Activated naive CD8-positive, alpha-beta T cell treated with anti-CD3 and anti-CD28 coated beads, Interleukin-2, amount 50 U/mL, for 24 hours (primary cell): ENCODE measurements at regions not wholly inside any gene's neighbourhood (a gene's known extent, or its start where the extent isn't known, plus 50 kb on each side); places are given as distances from the start of the nearest gene placed in this dataset.

Experiments
- ATAC-seq: fragments of 150-1000 bp; cut with Tn5 transposase; one replicate; pipeline ENCODE4 v1.10.0; 2021
- DNase-seq: peaks from one replicate; pipeline ENCODE4 v3.0.0; 2021
- H3K27ac Mint-ChIP-seq: one replicate; pipeline ENCODE4 v1.8.0; 2021; ENCODE audit warnings: mild to moderate bottlenecking, mixed read lengths
- H3K27me3 Mint-ChIP-seq: one replicate; pipeline ENCODE4 v1.8.0; 2021; ENCODE audit warnings: mixed read lengths
- H3K36me3 Mint-ChIP-seq: one replicate; pipeline ENCODE4 v1.8.0; 2021; ENCODE audit warnings: low read depth, mixed read lengths
- H3K4me1 Mint-ChIP-seq: one replicate; pipeline ENCODE4 v1.8.0; 2021; ENCODE audit warnings: mixed read lengths
- H3K4me3 Mint-ChIP-seq: one replicate; pipeline ENCODE4 v1.8.0; 2021; ENCODE audit warnings: mild to moderate bottlenecking, moderate library complexity, mixed read lengths
- H3K9me3 Mint-ChIP-seq: one replicate; pipeline ENCODE4 v1.8.0; 2021; ENCODE audit warnings: mixed read lengths

DNA sequence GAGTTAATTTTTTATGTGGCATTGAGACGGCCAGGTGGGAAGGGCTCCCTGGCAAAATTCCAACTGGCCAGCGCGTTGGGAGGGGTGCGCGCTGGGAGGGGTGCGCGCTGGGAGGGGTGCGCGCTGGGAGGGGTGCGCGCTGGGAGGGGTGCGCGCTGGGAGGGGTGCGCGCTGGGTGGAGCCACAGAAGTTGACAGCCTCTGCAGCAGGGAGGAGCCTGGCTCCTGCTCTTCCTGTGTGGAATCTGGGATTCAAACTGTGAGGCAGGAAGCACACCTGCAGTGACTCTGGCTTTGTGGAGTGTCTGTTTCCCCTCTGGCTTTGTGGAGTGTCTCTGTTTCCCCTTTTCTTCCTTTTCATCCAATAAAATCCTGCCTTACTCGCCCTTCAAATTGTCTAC, 147.9 kb upstream of the CBLN2 start:
- H3K27me3 Mint-ChIP-seq = no peaks in the 10 kb centered on the region
- ATAC-seq = no peak
- no peak overlapping the region for H3K27ac Mint-ChIP-seq
- H3K36me3 Mint-ChIP-seq = no peaks in the 10 kb centered on the region
- H3K4me3 Mint-ChIP-seq = no peak overlapping the region
- no peak for DNase-seq
- H3K4me1 Mint-ChIP-seq = no peaks in the 10 kb centered on the region
- H3K9me3 Mint-ChIP-seq = no peaks in the 10 kb centered on the region

DNA sequence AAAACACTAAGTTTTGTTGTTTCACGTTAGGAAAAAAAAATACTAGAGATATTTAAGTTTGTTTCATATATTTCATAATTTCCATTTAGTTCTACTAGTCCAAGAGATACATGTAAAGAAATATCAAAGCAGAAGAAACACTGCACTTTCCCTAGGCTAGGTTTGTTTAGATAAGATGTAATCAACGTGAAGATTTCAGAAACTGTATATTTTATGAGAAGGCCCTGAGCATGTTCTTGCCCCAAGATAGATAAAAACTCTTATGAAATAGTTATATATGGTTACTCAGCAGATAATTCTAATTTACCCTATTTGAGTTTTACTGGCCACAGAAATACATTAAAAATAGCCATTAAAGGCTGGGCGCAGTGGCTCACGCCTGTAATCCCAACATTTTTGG, 143.6 kb upstream of the CBLN2 start:
- DNase-seq = no peak
- Mint-ChIP-seq H3K4me1 (no peaks in the 10 kb centered on the region), H3K9me3 (no peaks in the 10 kb centered on the region), H3K4me3 (no peak overlapping the region), H3K36me3 (no peaks in the 10 kb centered on the region), H3K27ac (no peak overlapping the region), H3K27me3 (no peaks in the 10 kb centered on the region)
- ATAC-seq = no peak

DNA sequence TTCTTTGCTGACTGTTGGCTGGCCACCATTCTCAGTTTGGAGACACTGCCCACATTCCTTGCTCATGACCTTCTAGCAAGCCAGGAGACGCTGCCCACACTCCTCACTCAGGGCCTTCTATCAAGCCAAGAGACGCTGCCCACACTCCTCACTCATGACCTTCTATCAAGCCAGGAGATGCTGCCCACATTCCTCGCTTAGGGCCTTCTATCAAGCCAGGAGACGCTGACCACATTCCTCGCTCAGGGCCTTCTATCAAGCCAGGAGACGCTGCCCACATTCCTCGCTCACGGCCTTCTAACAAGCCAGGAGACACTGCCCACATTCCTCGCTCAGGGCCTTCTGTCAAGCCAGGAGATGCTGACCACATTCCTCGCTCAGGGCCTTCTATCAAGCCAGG, 131.3 kb upstream of the CBLN2 start:
- Mint-ChIP-seq H3K36me3 (no peaks in the 10 kb centered on the region), H3K27ac (no peak overlapping the region), H3K4me1 (no peaks in the 10 kb centered on the region), H3K4me3 (no peak overlapping the region), H3K27me3 (peaks cover 3% of the 10 kb centered on the region), H3K9me3 (no peaks in the 10 kb centered on the region)
- ATAC-seq (no peak), DNase-seq (no peak)

DNA sequence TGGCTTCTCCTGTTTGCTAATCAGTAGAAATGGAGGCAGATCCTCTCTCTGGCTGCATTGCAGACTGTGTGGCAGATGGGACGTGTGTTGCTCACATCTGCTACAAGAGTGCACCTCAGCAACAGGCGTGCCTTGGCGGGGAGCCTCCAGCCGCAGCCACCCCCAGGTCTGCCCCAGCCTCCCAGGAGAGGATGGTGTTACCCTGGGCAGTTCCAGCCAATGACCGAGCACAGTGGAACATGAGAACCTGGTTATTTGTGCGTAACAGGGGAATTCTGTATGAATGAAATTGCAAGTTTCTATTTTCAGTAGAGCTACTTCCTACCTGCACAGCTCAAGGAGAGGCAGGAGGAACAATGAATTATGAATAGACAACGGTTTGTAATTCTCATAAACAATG, 130.6 kb upstream of the CBLN2 start:
- H3K27me3 Mint-ChIP-seq = peaks cover 3% of the 10 kb centered on the region
- no peak overlapping the region for H3K27ac Mint-ChIP-seq

DNA sequence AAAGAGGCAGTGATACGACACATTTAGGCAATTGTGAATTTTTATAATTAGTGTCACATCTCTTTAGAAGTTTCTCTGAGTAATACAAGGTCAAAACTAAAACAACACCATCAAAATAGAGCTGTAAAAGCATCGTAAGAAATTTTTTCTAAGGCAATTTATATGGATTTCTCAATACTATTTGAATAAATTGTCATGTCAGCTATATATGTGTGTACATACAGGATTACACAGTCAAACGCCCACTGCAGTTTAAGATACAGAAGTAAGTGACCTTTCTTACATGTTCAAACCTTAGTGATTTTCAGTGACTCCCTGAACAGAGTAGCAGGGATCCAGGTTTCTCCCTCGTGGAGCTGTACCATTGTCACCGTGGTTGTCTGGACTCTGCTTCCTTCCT, 129.1 kb upstream of the CBLN2 start:
- Mint-ChIP-seq H3K27me3 (peaks cover 3% of the 10 kb centered on the region), H3K36me3 (no peaks in the 10 kb centered on the region), H3K4me3 (no peak overlapping the region), H3K4me1 (no peaks in the 10 kb centered on the region), H3K27ac (no peak overlapping the region), H3K9me3 (no peaks in the 10 kb centered on the region)
- DNase-seq = no peak
- no peak for ATAC-seq

More for the DNA sequence above, 130.6 kb upstream of the CBLN2 start:
- ATAC-seq (no peak), DNase-seq (no peak)
- no peak overlapping the region for H3K4me3 Mint-ChIP-seq
- no peaks in the 10 kb centered on the region for H3K4me1 Mint-ChIP-seq
- H3K36me3 Mint-ChIP-seq = no peaks in the 10 kb centered on the region
- no peaks in the 10 kb centered on the region for H3K9me3 Mint-ChIP-seq

DNA sequence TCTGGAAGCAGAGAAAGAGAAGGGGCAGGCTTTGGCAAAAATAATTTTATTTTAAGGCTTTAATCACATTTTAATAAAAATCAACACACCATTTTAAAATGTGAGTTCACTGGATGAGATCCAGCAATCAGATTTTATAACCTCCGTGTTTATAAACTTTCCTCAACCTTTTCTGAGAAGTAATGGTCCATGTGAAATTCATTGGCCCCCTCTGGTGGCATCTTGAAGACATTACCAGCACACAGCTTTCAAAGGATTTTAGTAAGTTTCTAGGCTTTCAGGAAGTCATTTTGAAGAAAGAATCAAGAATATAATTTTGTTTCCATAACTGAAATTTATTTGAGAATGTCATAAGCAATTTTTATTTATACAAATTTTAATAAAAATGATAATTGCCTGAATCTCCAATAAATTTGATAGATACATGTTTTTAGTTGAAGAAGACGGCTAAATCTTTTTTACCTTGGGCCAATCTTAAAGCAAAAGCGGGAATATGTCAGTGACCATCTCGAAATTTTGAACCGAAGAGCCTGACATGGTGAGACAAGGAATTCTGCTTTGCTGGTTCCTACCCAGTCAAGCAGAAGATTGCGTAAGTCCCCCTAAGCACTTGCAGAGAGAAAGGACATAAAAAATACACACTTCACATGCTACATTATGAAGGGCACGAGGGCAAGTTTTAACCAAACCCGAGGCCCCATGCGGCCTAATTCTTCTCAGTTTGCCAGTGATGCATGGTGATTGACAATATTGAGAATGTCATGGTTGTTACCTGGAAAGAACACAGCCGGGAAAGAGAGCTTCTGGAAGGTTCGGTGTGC, 128.4 kb upstream of the CBLN2 start:
- Mint-ChIP-seq H3K27ac (no peak overlapping the region), H3K36me3 (no peaks in the 10 kb centered on the region), H3K4me1 (no peaks in the 10 kb centered on the region), H3K9me3 (no peaks in the 10 kb centered on the region), H3K4me3 (no peak overlapping the region), H3K27me3 (peaks cover 3% of the 10 kb centered on the region)
- DNase-seq = peak; percentile 4
- ATAC-seq = no peak

DNA sequence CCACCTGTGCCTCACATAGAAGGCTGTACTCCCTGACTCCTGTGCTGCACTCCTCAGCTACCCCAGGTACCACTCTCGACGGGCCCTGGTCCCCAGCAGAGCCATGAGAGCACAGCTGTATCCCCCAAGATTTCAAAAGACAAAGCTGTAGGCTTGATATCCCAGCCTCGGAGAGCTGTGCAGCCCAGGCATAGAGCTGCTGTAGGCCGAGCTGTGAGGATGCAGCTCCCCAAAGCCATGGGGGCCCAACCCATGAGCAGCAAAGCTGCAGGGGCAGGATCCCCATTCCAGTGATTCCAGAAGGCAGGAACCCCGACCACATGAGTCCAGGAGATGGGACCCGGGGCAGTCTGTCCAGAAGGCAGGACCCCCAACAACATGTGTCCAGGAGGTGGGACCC, 123.8 kb upstream of the CBLN2 start:
- no peaks in the 10 kb centered on the region for H3K27me3 Mint-ChIP-seq
- no peaks in the 10 kb centered on the region for H3K36me3 Mint-ChIP-seq
- H3K9me3 Mint-ChIP-seq = no peaks in the 10 kb centered on the region
- DNase-seq = no peak
- H3K4me1 Mint-ChIP-seq = no peaks in the 10 kb centered on the region
- no peak overlapping the region for H3K4me3 Mint-ChIP-seq
- no peak for ATAC-seq
- no peak overlapping the region for H3K27ac Mint-ChIP-seq

DNA sequence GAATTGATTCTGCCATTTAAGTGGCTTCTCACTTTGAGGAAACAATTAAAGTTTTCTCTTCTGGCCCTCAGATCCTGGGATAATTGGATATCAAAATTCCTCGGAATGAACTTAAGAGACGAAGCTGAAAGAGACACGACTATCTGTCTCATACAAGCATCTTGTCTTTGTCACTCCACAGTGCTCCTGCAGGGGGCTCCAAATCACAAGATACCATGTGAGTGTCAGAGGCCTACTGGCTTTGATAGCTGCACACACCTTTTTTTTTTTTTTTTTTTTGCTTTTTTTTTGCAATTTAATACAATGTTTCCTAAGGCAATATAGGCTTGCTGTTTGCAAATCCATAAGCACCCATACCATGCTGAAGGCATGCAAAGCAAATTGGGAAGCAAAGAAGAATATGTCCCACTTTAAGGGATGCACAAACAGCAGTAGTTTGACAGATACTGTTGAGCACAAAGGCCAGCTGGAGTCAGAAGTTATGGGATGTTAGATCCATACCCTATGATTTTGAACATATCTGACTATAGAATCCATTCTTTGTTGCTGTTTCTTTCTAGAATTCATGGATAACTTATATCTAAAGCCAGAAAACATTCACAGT, 109.0 kb upstream of the CBLN2 start:
- H3K36me3 Mint-ChIP-seq = no peaks in the 10 kb centered on the region
- no peaks in the 10 kb centered on the region for H3K4me1 Mint-ChIP-seq
- H3K9me3 Mint-ChIP-seq = no peaks in the 10 kb centered on the region
- H3K27ac Mint-ChIP-seq = no peak overlapping the region
- no peak for ATAC-seq
- peak; percentile 47 for DNase-seq
- no peaks in the 10 kb centered on the region for H3K27me3 Mint-ChIP-seq
- H3K4me3 Mint-ChIP-seq = no peak overlapping the region

DNA sequence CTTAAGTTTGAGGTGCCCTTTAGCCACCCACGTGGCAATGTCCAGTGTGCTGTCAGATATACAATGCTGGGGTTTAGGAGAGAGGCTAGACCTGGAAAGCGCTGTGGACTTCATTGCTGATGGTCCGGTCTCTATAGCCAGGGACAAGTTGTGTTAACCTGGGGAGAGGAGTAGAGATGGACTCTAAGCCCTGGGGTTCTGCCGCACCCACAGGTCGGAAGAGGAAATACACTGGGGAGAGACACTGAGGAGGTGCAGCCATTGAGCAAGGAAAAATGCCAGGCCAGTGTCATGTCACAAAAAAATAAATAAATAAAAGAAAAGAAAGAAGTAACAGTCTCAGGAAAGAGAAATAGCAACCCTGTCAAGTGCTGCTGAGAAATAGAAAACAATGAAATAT, 106.9 kb upstream of the CBLN2 start:
- ATAC-seq (no peak), DNase-seq (no peak)
- Mint-ChIP-seq H3K9me3 (no peaks in the 10 kb centered on the region), H3K27me3 (no peaks in the 10 kb centered on the region), H3K4me3 (no peak overlapping the region), H3K27ac (no peak overlapping the region), H3K4me1 (no peaks in the 10 kb centered on the region), H3K36me3 (no peaks in the 10 kb centered on the region)

DNA sequence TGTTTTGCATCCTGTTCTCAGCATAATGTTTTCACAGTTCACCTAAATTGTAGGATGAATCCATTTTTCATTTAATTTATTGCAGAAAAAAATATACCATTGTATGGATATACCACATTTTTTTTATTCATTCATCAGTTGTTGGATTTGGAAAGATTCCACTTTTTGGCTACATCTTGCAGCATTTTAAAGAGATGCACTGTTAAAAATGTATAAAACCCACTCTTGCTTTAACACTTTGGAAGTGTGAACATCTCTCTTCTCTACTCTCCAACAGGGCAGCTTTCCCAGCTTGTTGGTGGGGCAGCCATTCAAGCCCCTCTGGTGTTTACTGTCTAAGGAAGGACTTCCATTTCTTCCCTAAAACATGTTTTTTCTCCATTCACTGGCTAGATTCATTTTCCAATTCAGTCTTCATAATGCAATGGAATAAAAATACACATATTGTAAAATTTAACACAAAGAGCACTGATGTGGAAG, 104.4 kb upstream of the CBLN2 start:
- Mint-ChIP-seq H3K27ac (no peak overlapping the region), H3K4me1 (no peaks in the 10 kb centered on the region)
- no peak for ATAC-seq

DNA sequence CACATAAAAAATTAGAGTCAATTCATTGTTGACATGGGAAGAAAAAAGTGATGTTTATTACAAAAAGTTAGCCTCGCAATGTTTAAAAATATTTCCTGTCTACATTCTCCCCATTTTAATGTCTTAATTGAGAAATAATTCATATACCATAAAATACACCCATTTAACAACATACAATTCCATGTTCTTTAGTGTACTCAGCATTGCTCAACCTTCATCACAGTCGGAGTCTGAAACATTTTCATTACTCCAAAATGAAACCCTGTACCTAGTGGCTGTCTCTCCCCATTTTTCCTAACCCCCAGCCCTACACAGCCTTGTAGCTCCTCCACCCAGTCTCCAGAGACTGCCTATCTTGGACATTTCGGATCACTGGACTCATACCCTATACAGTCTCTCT, 103.9 kb upstream of the CBLN2 start:
- H3K27ac Mint-ChIP-seq = no peak overlapping the region
- DNase-seq = no peak
- no peaks in the 10 kb centered on the region for H3K27me3 Mint-ChIP-seq
- ATAC-seq = no peak
- no peaks in the 10 kb centered on the region for H3K9me3 Mint-ChIP-seq
- no peaks in the 10 kb centered on the region for H3K4me1 Mint-ChIP-seq
- H3K4me3 Mint-ChIP-seq = no peak overlapping the region
- no peaks in the 10 kb centered on the region for H3K36me3 Mint-ChIP-seq

More for the DNA sequence above, 104.4 kb upstream of the CBLN2 start:
- no peaks in the 10 kb centered on the region for H3K9me3 Mint-ChIP-seq
- DNase-seq = no peak
- H3K4me3 Mint-ChIP-seq = no peak overlapping the region
- H3K36me3 Mint-ChIP-seq = no peaks in the 10 kb centered on the region
- H3K27me3 Mint-ChIP-seq = no peaks in the 10 kb centered on the region

DNA sequence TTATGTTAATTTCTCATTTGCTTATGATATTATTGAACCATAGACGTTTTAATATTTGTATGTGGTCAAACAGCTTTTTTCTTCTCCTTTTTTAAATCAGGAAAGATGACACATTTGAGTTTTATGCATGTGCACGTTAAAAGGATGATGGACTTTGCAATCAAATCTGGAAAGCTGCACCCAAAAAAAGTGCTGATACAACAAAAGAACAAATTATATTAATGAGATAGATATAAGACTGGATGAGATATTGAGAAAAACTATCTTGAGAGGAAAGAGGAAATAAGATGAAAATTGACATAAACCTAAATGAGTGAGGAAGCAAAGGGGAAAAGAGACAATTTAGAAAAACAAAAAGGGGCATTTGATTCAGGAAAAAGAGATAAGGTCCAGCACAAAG, 96.4 kb upstream of the CBLN2 start:
- H3K9me3 Mint-ChIP-seq = no peaks in the 10 kb centered on the region
- DNase-seq (no peak), ATAC-seq (no peak)
- no peak overlapping the region for H3K27ac Mint-ChIP-seq
- no peaks in the 10 kb centered on the region for H3K36me3 Mint-ChIP-seq
- no peaks in the 10 kb centered on the region for H3K4me1 Mint-ChIP-seq
- no peaks in the 10 kb centered on the region for H3K27me3 Mint-ChIP-seq
- no peak overlapping the region for H3K4me3 Mint-ChIP-seq

DNA sequence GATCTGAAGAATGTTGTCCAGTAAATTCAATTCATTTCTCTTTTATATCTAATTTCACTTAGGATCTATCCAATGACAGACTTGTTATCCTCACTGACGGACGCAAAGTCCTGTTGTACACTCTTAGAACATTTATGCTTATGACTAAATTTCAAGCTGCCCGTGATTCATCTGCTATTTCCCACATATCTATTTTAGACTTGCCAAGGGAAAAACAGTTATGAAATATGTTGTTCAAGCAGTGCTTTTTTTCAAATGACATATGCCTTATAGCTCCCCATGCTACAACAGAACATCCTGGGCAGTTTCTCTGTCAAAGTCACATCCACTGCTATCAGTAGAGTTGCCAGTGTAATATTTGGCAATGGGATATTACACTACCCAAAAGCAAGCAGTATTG, 94.2 kb upstream of the CBLN2 start:
- H3K27ac Mint-ChIP-seq = no peak overlapping the region
- no peaks in the 10 kb centered on the region for H3K4me1 Mint-ChIP-seq
- H3K36me3 Mint-ChIP-seq = no peaks in the 10 kb centered on the region
- ATAC-seq = no peak
- no peaks in the 10 kb centered on the region for H3K27me3 Mint-ChIP-seq
- no peak for DNase-seq
- no peaks in the 10 kb centered on the region for H3K9me3 Mint-ChIP-seq
- H3K4me3 Mint-ChIP-seq = no peak overlapping the region

DNA sequence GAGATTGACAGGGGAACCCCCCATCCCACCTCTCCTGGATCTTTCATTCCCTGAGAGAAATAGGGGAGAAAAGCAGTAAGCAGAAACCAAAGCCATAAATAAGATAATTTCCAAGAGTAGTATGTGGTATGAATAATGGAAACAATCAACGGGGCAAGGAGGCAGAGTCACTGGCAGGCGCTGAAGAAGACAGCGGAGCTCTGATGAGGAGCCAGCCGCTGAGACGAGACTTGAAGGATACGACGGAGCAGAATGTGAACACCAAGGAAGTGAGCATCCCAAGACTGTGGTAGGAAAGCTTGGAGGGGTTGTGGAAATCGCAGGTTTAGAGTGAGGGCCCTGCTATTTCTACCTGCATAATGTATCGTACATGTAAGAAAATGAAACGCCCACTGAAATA, 93.6 kb upstream of the CBLN2 start:
- Mint-ChIP-seq H3K27me3 (no peaks in the 10 kb centered on the region), H3K4me3 (no peak overlapping the region), H3K36me3 (no peaks in the 10 kb centered on the region), H3K4me1 (no peaks in the 10 kb centered on the region), H3K9me3 (no peaks in the 10 kb centered on the region), H3K27ac (no peak overlapping the region)
- DNase-seq (no peak), ATAC-seq (no peak)

DNA sequence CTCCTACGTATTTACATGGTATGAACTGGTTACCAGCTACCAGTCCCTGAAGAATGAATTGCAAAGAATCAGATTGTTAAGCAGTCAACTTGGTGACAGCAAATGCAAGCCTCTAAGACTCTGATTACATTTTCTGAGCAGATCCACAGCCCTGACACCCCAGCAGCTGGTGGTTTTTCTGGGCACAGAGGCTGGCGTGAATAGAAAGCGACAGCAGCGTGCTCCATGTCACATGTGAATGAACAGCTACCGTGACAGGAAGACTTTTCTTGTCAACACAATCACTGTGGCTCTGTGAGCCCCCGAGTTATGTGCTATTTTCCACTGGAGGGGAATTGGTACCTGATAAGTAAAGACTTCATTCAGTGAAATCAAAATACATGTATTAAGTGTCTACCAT, 93.2 kb upstream of the CBLN2 start:
- H3K4me1 Mint-ChIP-seq = no peaks in the 10 kb centered on the region
- H3K36me3 Mint-ChIP-seq = no peaks in the 10 kb centered on the region
- DNase-seq (no peak), ATAC-seq (no peak)
- H3K27me3 Mint-ChIP-seq = no peaks in the 10 kb centered on the region
- H3K4me3 Mint-ChIP-seq = no peak overlapping the region
- no peak overlapping the region for H3K27ac Mint-ChIP-seq
- no peaks in the 10 kb centered on the region for H3K9me3 Mint-ChIP-seq
